ENCODE measurements at regions not wholly inside any gene's neighbourhood (a gene's known extent, or its start where the extent isn't known, plus 50 kb on each side); places are given as distances from the start of the nearest gene placed in this dataset.

GRCh38 chr3:43198791-43199644 lies 87.3 kb upstream of the SNRK start:
- no peak for TF ChIP-seq CTCF (IDR thresholded peaks at IDR 0.05)
- DNase-seq (ENCODE audit: low spot score) (no peak), ATAC-seq (ENCODE audit: low FRiP score) (no peak)

- DNase-seq (ENCODE audit: low spot score) (no peak), ATAC-seq (ENCODE audit: low FRiP score) (no peak)
- TF ChIP-seq CTCF (IDR thresholded peaks at IDR 0.05): no peak
Measured at GRCh38 chr3:43198301-43198700, 88.0 kb upstream of the SNRK start.

GRCh38 chr3:43197181-43197580 lies 89.2 kb upstream of the SNRK start:
- TF ChIP-seq CTCF (IDR thresholded peaks at IDR 0.05): no peak
- ATAC-seq (ENCODE audit: low FRiP score): no peak
- no peak for DNase-seq (ENCODE audit: low spot score)

GRCh38 chr3:43196721-43197120 lies 89.6 kb upstream of the SNRK start:
- ATAC-seq (ENCODE audit: low FRiP score): no peak
- no peak for TF ChIP-seq CTCF (IDR thresholded peaks at IDR 0.05)
- no peak for DNase-seq (ENCODE audit: low spot score)

GRCh38 chr3:43195115-43195498 lies 89.2 kb upstream of the POMGNT2 start:
- ATAC-seq (ENCODE audit: low FRiP score) (no peak), DNase-seq (ENCODE audit: low spot score) (no peak)
- no peak for TF ChIP-seq CTCF (IDR thresholded peaks at IDR 0.05)

- ATAC-seq (ENCODE audit: low FRiP score): no peak
- TF ChIP-seq CTCF (IDR thresholded peaks at IDR 0.05): no peak
- no peak for DNase-seq (ENCODE audit: low spot score)
Measured at GRCh38 chr3:43194490-43195114, 88.7 kb upstream of the POMGNT2 start.

- ATAC-seq (ENCODE audit: low FRiP score) (no peak), DNase-seq (ENCODE audit: low spot score) (no peak)
- no peak for TF ChIP-seq CTCF (IDR thresholded peaks at IDR 0.05)
Measured at GRCh38 chr3:43194069-43194468, 88.2 kb upstream of the POMGNT2 start.
